Stomach (tissue), 8 donors: ENCODE measurements at regions not wholly inside any gene's neighbourhood (a gene's known extent, or its start where the extent isn't known, plus 50 kb on each side); places are given as distances from the start of the nearest gene placed in this dataset.
A peak's percentile ranks its signal among the peaks of the same experiment; 100 is the strongest.

Source experiments
- DNase-seq, 2 donors: peaks; one replicate each; pipeline versions ENCODE4 v3.0.0 to v3.0.0-alpha.2; 2013 to 2019
- H3K27ac ChIP-seq, 5 donors: fragments of 200-600 bp in 4 of 5; sonication (generic) in 4 of 5; one replicate each; pipeline ENCODE4 v1.5.1; 2013 to 2019; ENCODE audit warnings: mild to moderate bottlenecking in 1 of 5, moderate library complexity in 1 of 5
- H3K27me3 ChIP-seq, 3 donors: fragments of 200-600 bp; sonication (generic); one replicate each; pipeline ENCODE4 v1.5.1; 2017 to 2019; ENCODE audit warnings: mixed run types in 1 of 3
- H3K36me3 ChIP-seq, 4 donors: fragments of 200-600 bp; sonication (generic); 1 replicate in 3 of 4; 2 replicates in 1 of 4; pipeline ENCODE4 v1.5.1; 2016 to 2019
- H3K4me1 ChIP-seq, 4 donors: fragments of 200-600 bp; sonication (generic); one replicate each; pipeline ENCODE4 v1.5.1; 2016 to 2019
- H3K4me3 ChIP-seq, 4 donors: fragments of 200-600 bp; sonication (generic) in 3 of 4; one replicate each; pipeline ENCODE4 v1.5.1; 2016 to 2019; ENCODE audit warnings: mild to moderate bottlenecking in 1 of 4
- H3K9me3 ChIP-seq, 4 donors: fragments of 200-600 bp; sonication (generic); one replicate each; pipeline ENCODE4 v1.5.1; 2016 to 2019
- EP300 ChIP-seq: sonication (generic); formaldehyde crosslinking; IDR thresholded peaks from one replicate; pipeline ENCODE4 v1.6.1; 2017; ENCODE audit warnings: antibody characterized with exemption
- POLR2A ChIP-seq, 4 donors: fragments of 450-650 bp; IDR thresholded peaks; one replicate each; pipeline ENCODE4 v1.6.1; 2016; ENCODE audit warnings: antibody characterized with exemption in 4 of 4, control low read depth in 2 of 4, mild to moderate bottlenecking in 1 of 4, moderate library complexity in 1 of 4
- POLR2AphosphoS5 ChIP-seq, 3 donors: sonication (generic); formaldehyde crosslinking; IDR thresholded peaks; one replicate each; pipeline ENCODE4 v1.6.1; 2016; ENCODE audit warnings: antibody characterized with exemption in 3 of 3
- WGBS, 5 donors: extraction: QIAGEN DNeasy Blood & Tissue Kit in 3 of 5; methylation state at CpG; one replicate each; pipeline versions ENCODE4 v1.1.5 to v1.1.7; 2013 to 2018; 5-methylcytosine and 5-hydroxymethylcytosine counted together
- intact Hi-C: fragments of 100-400 bp; cut with DNase I; formaldehyde crosslinking; loops from one replicate; pipeline ENCODE4 v1.15.1; 2023; ENCODE audit warnings: low total_unique reads
- TF ChIP-seq, protein P1 (sequence below), 7 experiments: fragments of 450-650 bp in 4 of 7; fragments of 200-600 bp in 3 of 7; sonication (generic) in 3 of 7; IDR thresholded peaks; one replicate each; pipeline ENCODE4 v1.5.1; 2016 to 2019; ENCODE audit warnings: antibody characterized with exemption in 7 of 7, control low read depth in 2 of 7, mild to moderate bottlenecking in 1 of 7
- donor health status: healthy with polysubstance abuse.
- donor health status: Bipolar disorder and iron deficiency.
- donor health status: healthy.

DNA sequence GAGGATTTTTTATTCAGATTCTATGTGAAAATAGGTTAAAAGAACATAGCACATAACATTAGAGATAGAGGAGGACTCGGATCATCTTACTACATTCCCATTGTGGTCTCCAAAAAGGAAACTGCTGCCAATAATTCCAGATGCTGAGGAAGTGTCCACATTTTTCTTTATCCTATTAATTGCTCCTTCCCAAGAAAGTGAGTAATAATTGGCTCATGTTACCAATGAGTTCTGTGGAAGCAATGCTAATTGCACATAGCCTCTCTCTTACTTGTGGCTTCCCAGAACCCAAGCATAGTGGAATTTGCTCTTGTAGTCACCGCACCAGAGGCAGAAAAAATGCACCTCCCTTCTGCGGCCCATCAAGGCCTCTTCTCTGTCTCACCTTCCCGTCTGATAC lies 208.4 kb downstream of the PLOD2 start:
- Histone ChIP-seq H3K36me3 (no peaks in the 10 kb centered on the region), H3K9me3 (no peaks in the 10 kb centered on the region), H3K4me3 (no peak overlapping the region), H3K27ac (no peak overlapping the region), H3K27me3 (no peaks in the 10 kb centered on the region), H3K4me1 (no peaks in the 10 kb centered on the region)
- DNase-seq = peak in 1 of 2 donors; percentile 51
- intact Hi-C loops = no loop called here
- 80 to 89% (median 84%) methylated on average over 4 of the region's 4 CpGs for WGBS, 5 donors
- TF ChIP-seq POLR2AphosphoS5 (IDR thresholded peaks at IDR 0.05) (no peak), EP300 (no peak), POLR2A (IDR thresholded peaks at IDR 0.05) (no peak)
- TF ChIP-seq, protein P1, sequence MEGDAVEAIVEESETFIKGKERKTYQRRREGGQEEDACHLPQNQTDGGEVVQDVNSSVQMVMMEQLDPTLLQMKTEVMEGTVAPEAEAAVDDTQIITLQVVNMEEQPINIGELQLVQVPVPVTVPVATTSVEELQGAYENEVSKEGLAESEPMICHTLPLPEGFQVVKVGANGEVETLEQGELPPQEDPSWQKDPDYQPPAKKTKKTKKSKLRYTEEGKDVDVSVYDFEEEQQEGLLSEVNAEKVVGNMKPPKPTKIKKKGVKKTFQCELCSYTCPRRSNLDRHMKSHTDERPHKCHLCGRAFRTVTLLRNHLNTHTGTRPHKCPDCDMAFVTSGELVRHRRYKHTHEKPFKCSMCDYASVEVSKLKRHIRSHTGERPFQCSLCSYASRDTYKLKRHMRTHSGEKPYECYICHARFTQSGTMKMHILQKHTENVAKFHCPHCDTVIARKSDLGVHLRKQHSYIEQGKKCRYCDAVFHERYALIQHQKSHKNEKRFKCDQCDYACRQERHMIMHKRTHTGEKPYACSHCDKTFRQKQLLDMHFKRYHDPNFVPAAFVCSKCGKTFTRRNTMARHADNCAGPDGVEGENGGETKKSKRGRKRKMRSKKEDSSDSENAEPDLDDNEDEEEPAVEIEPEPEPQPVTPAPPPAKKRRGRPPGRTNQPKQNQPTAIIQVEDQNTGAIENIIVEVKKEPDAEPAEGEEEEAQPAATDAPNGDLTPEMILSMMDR (IDR thresholded peaks at IDR 0.05) = no peak

DNA sequence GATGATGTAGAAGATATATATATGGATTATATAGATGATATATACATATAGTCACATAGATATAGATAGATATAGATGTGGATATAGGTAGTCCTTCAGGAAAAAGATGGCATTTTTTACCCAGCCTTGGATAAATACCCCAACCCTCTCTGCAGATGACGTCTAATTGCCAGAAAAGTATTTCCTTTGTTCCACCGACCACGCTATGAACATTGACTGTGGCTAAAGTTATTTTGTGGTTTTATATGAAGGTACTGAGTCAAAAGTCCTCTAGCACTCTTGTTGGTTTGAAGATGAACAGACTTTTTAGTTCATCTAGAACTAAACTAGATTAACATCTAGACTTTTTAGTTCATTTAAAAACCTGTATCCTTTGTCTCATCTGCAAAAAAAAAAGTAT lies 207.7 kb downstream of the PLOD2 start:
- Histone ChIP-seq H3K27me3 (no peaks in the 10 kb centered on the region), H3K4me1 (no peaks in the 10 kb centered on the region), H3K4me3 (no peak overlapping the region), H3K9me3 (no peaks in the 10 kb centered on the region), H3K27ac (no peak overlapping the region), H3K36me3 (no peaks in the 10 kb centered on the region)
- no peak for DNase-seq
- no peak for TF ChIP-seq POLR2A (IDR thresholded peaks at IDR 0.05)
- no peak for TF ChIP-seq POLR2AphosphoS5 (IDR thresholded peaks at IDR 0.05)
- TF ChIP-seq EP300 = no peak
- TF ChIP-seq, protein P1 (IDR thresholded peaks at IDR 0.05) = no peak
- 91 to 95% (median 93%) methylated on average over 3 of the region's 3 CpGs for WGBS, 5 donors
- intact Hi-C loops = no loop called here

DNA sequence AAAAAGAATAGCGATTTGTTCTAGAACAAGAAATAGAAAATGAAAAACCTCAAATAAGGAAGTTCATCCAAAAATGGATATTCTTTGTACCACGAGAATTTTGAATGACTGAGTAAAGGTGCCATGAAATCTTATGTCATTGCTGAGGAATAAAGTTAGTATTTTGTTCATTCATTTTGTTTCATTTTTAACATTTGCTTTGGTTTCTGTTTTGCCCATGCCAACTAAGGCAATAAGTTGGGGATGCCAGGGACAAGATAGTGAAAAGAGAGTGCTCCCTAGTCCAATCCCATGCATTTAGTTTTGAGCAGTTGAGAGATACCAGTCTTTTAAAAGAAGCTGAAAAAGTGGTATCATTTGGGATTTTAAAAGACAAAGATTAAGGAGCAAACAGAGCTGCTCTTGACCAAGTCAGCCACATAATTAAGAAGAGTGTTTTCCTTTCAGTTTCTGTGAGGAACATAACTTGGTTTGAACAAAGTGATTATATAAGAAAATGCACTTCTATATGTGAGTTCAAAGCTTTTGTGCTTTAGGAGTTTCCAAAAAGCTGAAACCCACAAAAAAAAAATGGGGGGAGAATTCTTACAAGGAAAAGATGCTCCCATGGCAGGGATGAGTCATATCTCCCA lies 201.4 kb downstream of the PLOD2 start:
- intact Hi-C loops = no loop called here
- H3K36me3 ChIP-seq = no peaks in the 10 kb centered on the region
- H3K9me3 ChIP-seq = no peaks in the 10 kb centered on the region
- H3K27me3 ChIP-seq = no peaks in the 10 kb centered on the region
- DNase-seq = no peak
- H3K4me1 ChIP-seq = no peaks in the 10 kb centered on the region
- no peak overlapping the region for H3K4me3 ChIP-seq
- H3K27ac ChIP-seq = no peak overlapping the region
- TF ChIP-seq, protein P1 (IDR thresholded peaks at IDR 0.05) = no peak
- no peak for TF ChIP-seq POLR2AphosphoS5 (IDR thresholded peaks at IDR 0.05)
- TF ChIP-seq EP300 = no peak
- TF ChIP-seq POLR2A (IDR thresholded peaks at IDR 0.05) = no peak
- WGBS, 5 donors = 83 to 92% (median 87%) methylated on average over 2 of the region's 2 CpGs

DNA sequence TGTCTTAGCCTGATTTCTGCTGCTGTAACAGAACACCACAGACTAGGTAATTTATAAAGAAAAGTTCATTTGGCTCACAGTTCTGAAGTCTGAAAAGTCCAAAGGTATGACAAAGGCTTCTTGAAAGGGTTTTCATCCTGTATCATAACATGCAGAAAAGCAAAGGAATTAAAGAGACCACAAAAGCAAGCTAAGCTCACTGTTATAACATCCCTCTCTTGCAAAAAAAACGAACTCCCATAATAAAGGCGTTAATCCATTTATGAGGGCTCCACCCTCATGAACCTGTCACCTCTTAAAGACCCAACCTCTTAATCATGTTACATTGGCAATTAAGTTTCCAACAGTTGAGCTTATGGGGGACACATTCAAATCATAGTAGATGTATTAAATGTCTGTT lies 197.9 kb downstream of the PLOD2 start:
- Histone ChIP-seq H3K9me3 (no peaks in the 10 kb centered on the region), H3K4me3 (no peak overlapping the region), H3K27ac (no peak overlapping the region), H3K36me3 (no peaks in the 10 kb centered on the region), H3K27me3 (no peaks in the 10 kb centered on the region), H3K4me1 (no peaks in the 10 kb centered on the region)
- TF ChIP-seq EP300 (no peak), POLR2AphosphoS5 (IDR thresholded peaks at IDR 0.05) (no peak), POLR2A (IDR thresholded peaks at IDR 0.05) (no peak)
- TF ChIP-seq, protein P1 (IDR thresholded peaks at IDR 0.05) = no peak
- WGBS, 5 donors = 70 to 93% (median 79%) methylated on average over 2 of the region's 2 CpGs
- no peak for DNase-seq
- intact Hi-C loops = no loop called here
